Keratinocyte (primary cell): ENCODE measurements at regions not wholly inside any gene's neighbourhood (a gene's known extent, or its start where the extent isn't known, plus 50 kb on each side); places are given as distances from the start of the nearest gene placed in this dataset.

Experiments
- DNase-seq: peaks from one replicate; pipeline ENCODE4 v3.0.0-alpha.2; 2011; ENCODE audit warnings: low read depth, missing footprints, low spot score
- FAIRE-seq: peaks from 2 replicates; lab custom pipeline; 2011; peaks lifted over from hg19 to GRCh38; lab: Jason Lieb, UNC
- H2AFZ ChIP-seq: 2 replicates; pipeline ENCODE4 v1.6.0; 2012; ENCODE audit warnings: low read length, control low read depth, inconsistent platforms; ENCODE audit not compliant: control insufficient read depth
- H3K27ac ChIP-seq: 2 replicates; pipeline ENCODE4 v1.5.1; 2011; ENCODE audit warnings: low read length; ENCODE audit not compliant: control insufficient read depth, insufficient read depth
- H3K27me3 ChIP-seq: 3 replicates; pipeline ENCODE4 v1.6.0; 2011; ENCODE audit warnings: low read length; ENCODE audit not compliant: control insufficient read depth, insufficient read depth; ENCODE audit errors: extremely low read depth
- H3K36me3 ChIP-seq, 2 experiments: 2 replicates in 1 of 2; 3 replicates in 1 of 2; pipeline ENCODE4 v1.5.1; 2011; ENCODE audit warnings: low read length in 2 of 2, mild to moderate bottlenecking in 1 of 2; ENCODE audit not compliant: control insufficient read depth in 2 of 2, insufficient read depth in 2 of 2; ENCODE audit errors: extremely low read depth in 1 of 2
- H3K4me1 ChIP-seq: 3 replicates; pipeline ENCODE4 v1.5.1; 2011; ENCODE audit warnings: low read length; ENCODE audit not compliant: control insufficient read depth, insufficient read depth; ENCODE audit errors: extremely low read depth
- H3K4me2 ChIP-seq: 3 replicates; pipeline ENCODE4 v1.6.0; 2011; ENCODE audit warnings: low read depth, low read length; ENCODE audit not compliant: control insufficient read depth, insufficient read depth; ENCODE audit errors: extremely low read depth
- H3K4me3 ChIP-seq, 3 experiments: fragments of 200-600 bp in 1 of 3; sonication (generic) in 1 of 3; 2 replicates in 2 of 3; 3 replicates in 1 of 3; pipeline ENCODE4 v1.5.1; 2011 to 2016; ENCODE audit warnings: low read length in 3 of 3, mild to moderate bottlenecking in 3 of 3, control low read depth in 2 of 3, inconsistent platforms in 1 of 3, low read depth in 1 of 3, mixed read lengths in 1 of 3, mixed run types in 1 of 3, moderate library complexity in 1 of 3; ENCODE audit not compliant: control insufficient read depth in 2 of 3, insufficient read depth in 2 of 3; ENCODE audit errors: extremely low read depth in 1 of 3
- H3K79me2 ChIP-seq: 2 replicates; pipeline ENCODE4 v1.6.0; 2012; ENCODE audit warnings: low read length; ENCODE audit not compliant: control insufficient read depth, insufficient read depth
- H3K9ac ChIP-seq: 3 replicates; pipeline ENCODE4 v1.6.0; 2011; ENCODE audit warnings: low read length; ENCODE audit not compliant: control insufficient read depth, insufficient read depth; ENCODE audit errors: extremely low read depth
- H3K9me1 ChIP-seq: 3 replicates; pipeline ENCODE4 v1.6.0; 2011; ENCODE audit warnings: low read length; ENCODE audit not compliant: control insufficient read depth, insufficient read depth; ENCODE audit errors: extremely low read depth
- H3K9me3 ChIP-seq: 2 replicates; pipeline ENCODE4 v1.5.1; 2012; ENCODE audit warnings: low read depth, low read length; ENCODE audit not compliant: control insufficient read depth
- H4K20me1 ChIP-seq: 3 replicates; pipeline ENCODE4 v1.6.0; 2011; ENCODE audit warnings: low read length; ENCODE audit not compliant: control insufficient read depth, insufficient read depth; ENCODE audit errors: extremely low read depth
- CTCF ChIP-seq, 3 experiments: IDR thresholded peaks in 1 of 3; conservative IDR thresholded peaks in 1 of 3; optimal IDR thresholded peaks in 1 of 3; 2 replicates in 2 of 3; 3 replicates in 1 of 3; pipeline versions ENCODE3 to v1.5.1; 2011; ENCODE audit warnings: low read length in 3 of 3, mild to moderate bottlenecking in 3 of 3, moderate library complexity in 2 of 3, control low read depth in 1 of 3, inconsistent platforms in 1 of 3; ENCODE audit not compliant: insufficient read depth in 2 of 3; ENCODE audit errors: extremely low read depth in 1 of 3
- EZH2 ChIP-seq: IDR thresholded peaks from one replicate; pipeline ENCODE4 v1.6.1; 2012; ENCODE audit warnings: inconsistent platforms, mild to moderate bottlenecking, low read length, moderate library complexity
- dilution Hi-C: fragments of 300-500 bp; cut with MboI; formaldehyde crosslinking; loops from one replicate; pipeline ENCODE4 v1.7.0; 2020; ENCODE audit warnings: low sequenced_read_pairs; ENCODE audit not compliant: extremely low pct_ligation_motif_present

GRCh38 chr12:71333418-71333817 lies 106.2 kb upstream of the LGR5 start:
- no peak for FAIRE-seq

GRCh38 chr12:71329956-71330355 lies 109.6 kb upstream of the LGR5 start:
- Histone ChIP-seq H4K20me1 (no peaks in the 10 kb centered on the region), H3K4me3 (no peak overlapping the region), H3K4me1 (no peaks in the 10 kb centered on the region), H3K9me1 (no peaks in the 10 kb centered on the region), H3K9ac (no peak overlapping the region), H3K36me3 (no peaks in the 10 kb centered on the region), H3K27me3 (no peaks in the 10 kb centered on the region), H3K27ac (no peak overlapping the region), H2AFZ (no peak overlapping the region), H3K79me2 (no peaks in the 10 kb centered on the region), H3K9me3 (no peaks in the 10 kb centered on the region), H3K4me2 (no peak overlapping the region)
- dilution Hi-C loops, result no loop called here
- TF ChIP-seq EZH2 (no peak), CTCF (optimal IDR thresholded peaks at IDR 0.05 in 1 of 3, IDR thresholded peaks at IDR 0.05 in 1 of 3, conservative IDR thresholded peaks at IDR 0.05 in 1 of 3; ENCODE audit: extremely low read depth in 1 of 3, insufficient read depth in 2 of 3, low read length in 3 of 3) (no peak)
- DNase-seq (no peak), FAIRE-seq (no peak)

More at GRCh38 chr12:71333418-71333817, 106.2 kb upstream of the LGR5 start:
- Histone ChIP-seq H3K4me1 (no peaks in the 10 kb centered on the region), H2AFZ (no peak overlapping the region), H3K9ac (no peak overlapping the region), H3K4me3 (no peak overlapping the region), H4K20me1 (no peaks in the 10 kb centered on the region), H3K79me2 (no peaks in the 10 kb centered on the region), H3K27me3 (no peaks in the 10 kb centered on the region), H3K27ac (no peak overlapping the region), H3K9me3 (no peaks in the 10 kb centered on the region), H3K9me1 (no peaks in the 10 kb centered on the region), H3K36me3 (no peaks in the 10 kb centered on the region), H3K4me2 (no peak overlapping the region)
- DNase-seq, result no peak
- TF ChIP-seq CTCF (optimal IDR thresholded peaks at IDR 0.05 in 1 of 3, IDR thresholded peaks at IDR 0.05 in 1 of 3, conservative IDR thresholded peaks at IDR 0.05 in 1 of 3; ENCODE audit: extremely low read depth in 1 of 3, insufficient read depth in 2 of 3, low read length in 3 of 3), result no peak
- no peak for TF ChIP-seq EZH2
- dilution Hi-C loops, result no loop called here
